Kidney epithelial cell (primary cell): ENCODE measurements at regions not wholly inside any gene's neighbourhood (a gene's known extent, or its start where the extent isn't known, plus 50 kb on each side); places are given as distances from the start of the nearest gene placed in this dataset.

Experiments used
- DNase-seq: peaks from one replicate; pipeline ENCODE4 v3.0.0-alpha.2; 2010; ENCODE audit warnings: low read depth
- H3K27me3 ChIP-seq: 2 replicates; pipeline ENCODE4 v1.6.0; 2011; ENCODE audit warnings: low read length; ENCODE audit not compliant: control insufficient read depth, insufficient read depth
- H3K36me3 ChIP-seq: 2 replicates; pipeline ENCODE4 v1.5.1; 2011; ENCODE audit warnings: low read length; ENCODE audit not compliant: control insufficient read depth, insufficient read depth
- H3K4me3 ChIP-seq: 2 replicates; pipeline ENCODE4 v1.5.1; 2011; ENCODE audit warnings: low read depth, mild to moderate bottlenecking, control low read depth, low read length
- TF ChIP-seq, protein P1 (sequence below): IDR thresholded peaks from 2 replicates; pipeline ENCODE4 v1.5.1; 2011; ENCODE audit warnings: mild to moderate bottlenecking, moderate library complexity, low read length, control low read depth, inconsistent platforms; ENCODE audit not compliant: insufficient read depth, poor library complexity, severe bottlenecking

DNA sequence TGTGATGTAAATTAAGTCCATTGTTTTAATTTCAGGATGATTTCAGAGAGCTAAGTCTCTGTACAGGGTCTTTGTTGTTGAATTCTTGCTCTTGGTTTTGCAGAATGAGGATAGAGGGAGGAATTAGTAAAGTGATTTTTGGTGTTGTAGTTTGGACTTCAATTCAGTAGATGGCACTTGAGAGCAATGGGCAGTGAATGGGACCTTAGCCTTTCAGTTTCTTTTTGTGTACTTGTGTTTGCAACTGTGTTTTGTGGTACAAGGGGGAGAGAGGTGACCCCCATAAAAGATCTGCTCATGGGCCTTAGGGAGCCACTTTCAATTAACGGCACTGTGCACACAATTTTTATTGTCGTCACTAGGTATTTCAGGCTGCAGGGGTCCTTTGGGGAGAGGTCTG, 340.0 kb downstream of the DCAF12L2 start:
- Histone ChIP-seq H3K27me3 (no peaks in the 10 kb centered on the region), H3K4me3 (no peak overlapping the region), H3K36me3 (no peaks in the 10 kb centered on the region)
- DNase-seq, result no peak
- TF ChIP-seq, protein P1, sequence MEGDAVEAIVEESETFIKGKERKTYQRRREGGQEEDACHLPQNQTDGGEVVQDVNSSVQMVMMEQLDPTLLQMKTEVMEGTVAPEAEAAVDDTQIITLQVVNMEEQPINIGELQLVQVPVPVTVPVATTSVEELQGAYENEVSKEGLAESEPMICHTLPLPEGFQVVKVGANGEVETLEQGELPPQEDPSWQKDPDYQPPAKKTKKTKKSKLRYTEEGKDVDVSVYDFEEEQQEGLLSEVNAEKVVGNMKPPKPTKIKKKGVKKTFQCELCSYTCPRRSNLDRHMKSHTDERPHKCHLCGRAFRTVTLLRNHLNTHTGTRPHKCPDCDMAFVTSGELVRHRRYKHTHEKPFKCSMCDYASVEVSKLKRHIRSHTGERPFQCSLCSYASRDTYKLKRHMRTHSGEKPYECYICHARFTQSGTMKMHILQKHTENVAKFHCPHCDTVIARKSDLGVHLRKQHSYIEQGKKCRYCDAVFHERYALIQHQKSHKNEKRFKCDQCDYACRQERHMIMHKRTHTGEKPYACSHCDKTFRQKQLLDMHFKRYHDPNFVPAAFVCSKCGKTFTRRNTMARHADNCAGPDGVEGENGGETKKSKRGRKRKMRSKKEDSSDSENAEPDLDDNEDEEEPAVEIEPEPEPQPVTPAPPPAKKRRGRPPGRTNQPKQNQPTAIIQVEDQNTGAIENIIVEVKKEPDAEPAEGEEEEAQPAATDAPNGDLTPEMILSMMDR, result no peak

DNA sequence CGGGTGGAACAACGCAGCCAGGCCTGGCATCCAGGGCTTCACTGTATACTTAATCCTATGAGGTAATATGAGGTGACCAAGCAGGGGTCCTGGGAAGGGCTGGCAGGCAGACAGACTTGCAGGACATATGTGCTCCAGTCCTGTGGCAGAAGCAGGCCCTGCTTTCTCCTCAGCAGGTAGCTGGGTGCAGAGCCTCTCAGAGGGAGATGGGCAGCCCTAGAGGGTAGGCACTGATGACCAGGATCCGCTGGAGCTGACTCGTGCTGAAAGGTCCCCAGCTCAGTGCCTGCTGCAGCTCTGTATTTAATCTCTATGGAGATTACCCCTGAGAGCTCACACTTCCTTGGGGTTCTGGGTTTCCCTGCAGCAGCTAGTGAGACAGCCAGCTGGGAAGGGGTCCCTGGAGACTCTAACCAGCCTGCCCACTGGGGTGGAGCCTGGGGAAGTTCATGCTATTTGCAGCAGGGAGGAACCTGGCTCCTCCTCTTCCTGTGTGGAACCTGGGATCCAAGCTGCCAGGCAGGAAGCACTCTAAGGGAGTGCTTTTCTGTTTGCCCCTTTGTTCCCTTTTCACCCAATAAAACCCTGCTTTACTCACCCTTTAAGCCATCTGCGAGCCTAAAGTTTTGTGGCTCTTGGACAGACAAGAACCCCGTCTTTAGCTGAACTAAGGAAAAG, 339.2 kb downstream of the DCAF12L2 start:
- TF ChIP-seq, protein P1, result no peak
- no peaks in the 10 kb centered on the region for H3K36me3 ChIP-seq
- no peaks in the 10 kb centered on the region for H3K27me3 ChIP-seq
- no peak overlapping the region for H3K4me3 ChIP-seq
- DNase-seq, result no peak

DNA sequence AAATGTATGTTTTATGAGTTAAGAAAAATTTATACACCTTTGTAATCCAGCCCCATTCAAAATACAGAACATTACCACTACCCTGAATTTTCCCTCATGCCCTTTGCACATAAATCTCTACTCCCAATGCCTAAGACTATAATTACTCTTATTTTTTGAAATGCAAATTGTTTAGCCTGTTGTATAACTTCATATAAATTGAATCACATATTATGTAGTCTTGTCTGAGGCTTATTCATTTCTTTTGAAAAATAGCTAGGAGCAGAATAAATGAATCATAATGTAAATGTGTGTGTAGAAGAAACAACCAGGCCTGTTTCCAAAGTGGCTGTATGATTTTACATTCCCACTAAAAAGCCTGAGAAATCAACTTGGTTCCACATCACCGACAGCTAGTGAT, 319.8 kb downstream of the DCAF12L2 start:
- no peak overlapping the region for H3K4me3 ChIP-seq

DNA sequence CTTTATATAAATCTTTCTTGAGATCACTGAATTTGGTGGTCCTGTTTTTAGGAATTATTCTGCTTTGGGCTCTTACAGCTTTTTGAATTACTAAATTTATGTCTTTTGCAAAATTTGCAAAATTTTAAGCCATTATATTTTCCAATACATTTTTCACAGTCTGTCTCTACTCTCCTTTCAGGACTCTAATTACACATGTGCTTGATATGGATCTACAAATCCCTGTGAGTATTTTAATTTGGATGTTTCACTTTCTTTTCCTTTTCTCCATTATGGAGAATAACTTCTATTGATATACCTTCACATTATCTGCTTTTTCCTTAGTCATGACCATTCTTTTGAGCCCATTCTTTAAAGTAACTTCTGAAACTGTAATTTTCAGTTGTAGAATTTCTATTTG, 315.4 kb downstream of the DCAF12L2 start:
- Histone ChIP-seq H3K27me3 (no peaks in the 10 kb centered on the region), H3K4me3 (no peak overlapping the region), H3K36me3 (no peaks in the 10 kb centered on the region)
- TF ChIP-seq, protein P1, result no peak
- no peak for DNase-seq

More for the DNA sequence above, 319.8 kb downstream of the DCAF12L2 start:
- TF ChIP-seq, protein P1, result no peak
- Histone ChIP-seq H3K27me3 (no peaks in the 10 kb centered on the region), H3K36me3 (no peaks in the 10 kb centered on the region)
- DNase-seq, result no peak

DNA sequence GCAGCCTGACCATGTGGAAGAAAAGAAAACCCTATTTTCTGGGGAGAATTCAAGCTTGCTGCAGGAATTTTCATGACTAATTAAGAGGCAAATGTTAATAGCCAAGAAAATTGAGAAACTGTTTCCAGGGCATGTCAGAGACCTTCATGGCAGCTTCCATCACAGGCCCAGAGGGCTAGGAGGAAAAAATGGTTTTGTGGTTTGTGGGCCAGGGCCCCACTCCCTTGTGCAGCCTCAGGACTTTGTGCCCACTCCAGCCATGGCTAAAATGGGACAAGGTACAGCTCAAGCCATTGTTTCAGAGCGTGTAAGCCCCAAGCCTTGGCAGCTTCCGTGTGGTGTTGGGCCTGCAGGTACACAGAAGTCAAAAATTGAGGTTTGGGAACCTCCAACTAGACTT, 282.9 kb downstream of the DCAF12L2 start:
- no peak overlapping the region for H3K4me3 ChIP-seq
- TF ChIP-seq, protein P1, result no peak
- DNase-seq, result no peak
- no peaks in the 10 kb centered on the region for H3K27me3 ChIP-seq
- H3K36me3 ChIP-seq, result no peaks in the 10 kb centered on the region

DNA sequence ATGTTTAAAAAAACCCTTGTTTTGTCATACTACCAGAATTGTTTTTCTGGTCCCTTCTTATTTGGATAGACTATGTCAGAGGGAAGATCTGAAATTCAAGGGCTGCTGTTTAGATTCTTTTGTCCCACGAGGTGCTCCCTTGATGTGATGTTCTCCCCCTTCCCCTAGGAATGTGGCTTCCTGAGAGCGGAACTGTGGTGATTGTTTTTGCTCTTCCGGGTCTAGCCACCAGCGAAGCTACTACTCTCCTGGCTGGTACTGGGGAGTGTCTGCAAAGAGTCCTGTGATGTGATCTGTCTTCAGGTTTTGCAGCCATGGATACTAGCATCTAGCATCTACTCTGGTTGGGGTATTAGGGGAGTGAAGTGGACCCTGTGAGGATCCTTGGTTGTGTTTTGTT, 271.1 kb downstream of the DCAF12L2 start:
- Histone ChIP-seq H3K36me3 (no peaks in the 10 kb centered on the region), H3K4me3 (no peak overlapping the region), H3K27me3 (no peaks in the 10 kb centered on the region)
- TF ChIP-seq, protein P1, result no peak
- DNase-seq, result no peak
